HCT116 (cell line): ENCODE measurements at regions not wholly inside any gene's neighbourhood (a gene's known extent, or its start where the extent isn't known, plus 50 kb on each side); places are given as distances from the start of the nearest gene placed in this dataset.

ENCODE experiments used
- ATAC-seq: fragments of 200-7000 bp; cut with Tn5 transposase; 2 replicates; pipeline ENCODE4 v1.9.1; 2020; ENCODE audit warnings: mild to moderate bottlenecking, moderate library complexity
- BruUV-seq: library from RNA; stranded (reverse); fragments of 400-500 nt; replicated peaks from 2 replicates; lab custom pipeline; 2021; lab: Mats Ljungman, UMichigan
- CTCF ChIA-PET: fragments of 300-600 bp; sonication (Branson Sonifier 250); formaldehyde crosslinking; loops from one replicate; lab custom pipeline; 2021; ENCODE audit warnings: antibody characterized with exemption; lab: Charles Lee
- POLR2A ChIA-PET: fragments of 300-600, 350-600 bp; sonication (Branson Sonifier 250); formaldehyde crosslinking; loops from one replicate; lab custom pipeline; 2021; ENCODE audit warnings: antibody characterized with exemption; lab: Charles Lee
- RAD21 ChIA-PET, 2 experiments: fragments of 300-600 bp; sonication (Branson Sonifier 250); formaldehyde crosslinking; loops; one replicate each; lab custom pipeline; 2023; ENCODE audit warnings: low total read pairs in 2 of 2; ENCODE audit not compliant: uncharacterized antibody in 2 of 2, unreplicated experiment in 2 of 2, low non-redundant PET in 1 of 2; lab: Charles Lee
- DNase-seq: peaks from one replicate; pipeline ENCODE4 v3.0.0-alpha.2; 2010; ENCODE audit warnings: low read depth, low spot score
- H2AFZ ChIP-seq: fragments of 200-600 bp; shearing (Covaris generic), sonication (generic); 2 replicates; pipeline ENCODE4 v1.6.1; 2017; ENCODE audit warnings: low read depth, mixed run types, mixed read lengths, antibody characterized with exemption, low read length; ENCODE audit not compliant: poor library complexity, severe bottlenecking
- H3K27ac ChIP-seq: 2 replicates; pipeline ENCODE4 v1.5.1; 2012; ENCODE audit warnings: low read depth, low read length
- H3K27me3 ChIP-seq: fragments of 200-600 bp; sonication (generic); 2 replicates; pipeline ENCODE4 v1.6.1; 2016; ENCODE audit warnings: mixed run types, low read length, mixed read lengths; ENCODE audit not compliant: insufficient read depth
- H3K36me3 ChIP-seq, 2 experiments: fragments of 200-500 bp in 1 of 2; fragments of 200-600 bp in 1 of 2; sonication (Bioruptor generic) in 1 of 2; sonication (generic) in 1 of 2; 2 replicates each; pipeline versions ENCODE4 v1.5.1 to v1.6.1; 2014 to 2016; ENCODE audit warnings: low read length in 2 of 2, inconsistent platforms in 1 of 2, mixed read lengths in 1 of 2, mixed run types in 1 of 2; ENCODE audit not compliant: insufficient read depth in 2 of 2, control insufficient read depth in 1 of 2
- H3K4me1 ChIP-seq, 2 experiments: fragments of 200-600 bp in 1 of 2; sonication (generic) in 1 of 2; 2 replicates each; pipeline versions ENCODE4 v1.5.1 to v1.6.1; 2012 to 2017; ENCODE audit warnings: low read length in 2 of 2, inconsistent platforms in 1 of 2, mild to moderate bottlenecking in 1 of 2, mixed read lengths in 1 of 2, mixed run types in 1 of 2, moderate library complexity in 1 of 2; ENCODE audit not compliant: insufficient read depth in 2 of 2, control insufficient read depth in 1 of 2
- H3K4me2 ChIP-seq: fragments of 200-600 bp; sonication (generic); 2 replicates; pipeline ENCODE4 v1.6.1; 2017; ENCODE audit warnings: mixed run types, low read length, mixed read lengths
- H3K4me3 ChIP-seq, 2 experiments: fragments of 200-600 bp in 1 of 2; sonication (generic) in 1 of 2; replicated peaks in 1 of 2; 2 replicates each; pipeline ENCODE4 v1.5.1; 2011 to 2016; ENCODE audit warnings: low read length in 2 of 2, control low read depth in 1 of 2, low read depth in 1 of 2, mild to moderate bottlenecking in 1 of 2, mixed read lengths in 1 of 2, mixed run types in 1 of 2
- H3K79me2 ChIP-seq: fragments of 200-600 bp; sonication (generic); 2 replicates; pipeline ENCODE4 v1.6.1; 2017; ENCODE audit warnings: mild to moderate bottlenecking, mixed run types, low read length, moderate library complexity, mixed read lengths; ENCODE audit not compliant: insufficient read depth
- H3K9ac ChIP-seq: fragments of 200-600 bp; sonication (generic); 2 replicates; pipeline ENCODE4 v1.6.1; 2016; ENCODE audit warnings: low read length, mixed read lengths
- H3K9me2 ChIP-seq: fragments of 200-600 bp; sonication (generic), shearing (Covaris generic); 2 replicates; pipeline ENCODE4 v1.6.1; 2017; ENCODE audit warnings: mixed run types, mild to moderate bottlenecking, moderate library complexity; ENCODE audit not compliant: insufficient read depth
- H3K9me3 ChIP-seq, 2 experiments: fragments of 200-500 bp in 1 of 2; fragments of 200-600 bp in 1 of 2; sonication (Bioruptor generic) in 1 of 2; sonication (generic) in 1 of 2; 2 replicates each; pipeline ENCODE4 v1.6.1; 2014 to 2017; ENCODE audit warnings: low read length in 2 of 2, mixed read lengths in 2 of 2, inconsistent platforms in 1 of 2, low read depth in 1 of 2, mild to moderate bottlenecking in 1 of 2, mixed run types in 1 of 2, moderate library complexity in 1 of 2; ENCODE audit not compliant: control insufficient read depth in 1 of 2, insufficient read depth in 1 of 2
- H4K20me1 ChIP-seq: fragments of 200-600 bp; sonication (generic), shearing (Covaris generic); 2 replicates; pipeline ENCODE4 v1.6.1; 2017; ENCODE audit warnings: mixed run types, mild to moderate bottlenecking, moderate library complexity; ENCODE audit not compliant: insufficient read depth
- ATF3 ChIP-seq: IDR thresholded peaks from 2 replicates; pipeline ENCODE4 v1.6.1; 2012
- CEBPB ChIP-seq: IDR thresholded peaks from 2 replicates; pipeline ENCODE4 v1.6.1; 2012; ENCODE audit warnings: low read depth
- EGR1 ChIP-seq: IDR thresholded peaks from 2 replicates; pipeline ENCODE4 v1.6.1; 2012; ENCODE audit warnings: low read depth
- EZH2phosphoT487 ChIP-seq: fragments of 200-600 bp; IDR thresholded peaks from 2 replicates; pipeline ENCODE4 v1.6.1; 2018; ENCODE audit warnings: antibody characterized with exemption, borderline replicate concordance
- FOSL1 ChIP-seq: IDR thresholded peaks from 2 replicates; pipeline ENCODE4 v1.6.1; 2012; ENCODE audit warnings: low read depth
- MAX ChIP-seq: IDR thresholded peaks from 2 replicates; pipeline ENCODE4 v1.6.1; 2012
- POLR2A ChIP-seq: IDR thresholded peaks from 2 replicates; pipeline ENCODE4 v1.7.0; 2011; ENCODE audit warnings: borderline replicate concordance; ENCODE audit not compliant: insufficient read depth, insufficient read length; ENCODE audit errors: extremely low read depth
- POLR2AphosphoS5 ChIP-seq: IDR thresholded peaks from 2 replicates; pipeline ENCODE4 v1.6.1; 2011; ENCODE audit warnings: mild to moderate bottlenecking, low read depth, low read length, moderate library complexity
- RAD21 ChIP-seq: IDR thresholded peaks from 2 replicates; pipeline ENCODE4 v1.6.1; 2012; ENCODE audit warnings: low read depth, mild to moderate bottlenecking
- SIN3A ChIP-seq: IDR thresholded peaks from 2 replicates; pipeline ENCODE4 v1.6.1; 2012; ENCODE audit warnings: low read depth
- SP1 ChIP-seq: IDR thresholded peaks from 2 replicates; pipeline ENCODE4 v1.6.1; 2012; ENCODE audit warnings: low read depth
- TCF7L2 ChIP-seq: IDR thresholded peaks from 2 replicates; pipeline ENCODE4 v1.7.0; 2011; ENCODE audit warnings: borderline replicate concordance, inconsistent platforms; ENCODE audit not compliant: insufficient read depth, insufficient read length; ENCODE audit errors: extremely low read depth
- YY1 ChIP-seq: IDR thresholded peaks from 2 replicates; pipeline ENCODE4 v1.6.1; 2011; ENCODE audit warnings: low read length, low read depth, moderate library complexity, mild to moderate bottlenecking; ENCODE audit not compliant: insufficient replicate concordance; ENCODE audit errors: extremely low read depth
- ZBTB33 ChIP-seq: IDR thresholded peaks from 2 replicates; pipeline ENCODE4 v1.6.1; 2011; ENCODE audit warnings: mild to moderate bottlenecking, low read length, moderate library complexity; ENCODE audit not compliant: insufficient replicate concordance; ENCODE audit errors: extremely low read depth
- ZFX ChIP-seq: fragments of 450-650 bp; IDR thresholded peaks from 2 replicates; pipeline ENCODE4 v1.6.1; 2017
- ZNF274 ChIP-seq: fragments of 200-500 bp; sonication (Bioruptor generic); IDR thresholded peaks from 2 replicates; pipeline ENCODE4 v1.6.1; 2014; ENCODE audit warnings: mild to moderate bottlenecking, low read depth, low read length, inconsistent platforms
- intact Hi-C: fragments of 100-400 bp; cut with micrococcal nuclease; formaldehyde crosslinking; loops from 2 replicates; pipeline ENCODE4 v1.10.0; 2022
- TF ChIP-seq, protein P1 (sequence below): IDR thresholded peaks from 2 replicates; pipeline ENCODE4 v1.6.1; 2012; ENCODE audit warnings: low read depth
- TF ChIP-seq, protein P2 (sequence below), 3 experiments: fragments of 200-600 bp in 1 of 3; sonication (generic) in 1 of 3; IDR thresholded peaks in 2 of 3; conservative IDR thresholded peaks in 1 of 3; 2 replicates each; pipeline ENCODE4 v1.5.1; 2012 to 2017; ENCODE audit warnings: low read depth in 2 of 3, low read length in 2 of 3, antibody characterized with exemption in 1 of 3, borderline replicate concordance in 1 of 3, control low read depth in 1 of 3, mild to moderate bottlenecking in 1 of 3, mixed read lengths in 1 of 3, mixed run types in 1 of 3, moderate library complexity in 1 of 3; ENCODE audit not compliant: insufficient read depth in 1 of 3

- BruUV-seq = no TSS peak
- H3K27ac ChIP-seq = no peak overlapping the region
- no peak overlapping the region for H3K4me3 ChIP-seq
- ChIA-PET CTCF (no interaction called here), POLR2A (no interaction called here)
- TF ChIP-seq CEBPB (no peak), SIN3A (no peak), ZNF274 (no peak), SP1 (no peak), ATF3 (no peak), FOSL1 (no peak), YY1 (no peak), ZFX (no peak), TCF7L2 (no peak), EZH2phosphoT487 (no peak), MAX (no peak), POLR2AphosphoS5 (no peak), RAD21 (no peak), POLR2A (no peak), EGR1 (no peak), ZBTB33 (no peak)
- TF ChIP-seq, protein P1, sequence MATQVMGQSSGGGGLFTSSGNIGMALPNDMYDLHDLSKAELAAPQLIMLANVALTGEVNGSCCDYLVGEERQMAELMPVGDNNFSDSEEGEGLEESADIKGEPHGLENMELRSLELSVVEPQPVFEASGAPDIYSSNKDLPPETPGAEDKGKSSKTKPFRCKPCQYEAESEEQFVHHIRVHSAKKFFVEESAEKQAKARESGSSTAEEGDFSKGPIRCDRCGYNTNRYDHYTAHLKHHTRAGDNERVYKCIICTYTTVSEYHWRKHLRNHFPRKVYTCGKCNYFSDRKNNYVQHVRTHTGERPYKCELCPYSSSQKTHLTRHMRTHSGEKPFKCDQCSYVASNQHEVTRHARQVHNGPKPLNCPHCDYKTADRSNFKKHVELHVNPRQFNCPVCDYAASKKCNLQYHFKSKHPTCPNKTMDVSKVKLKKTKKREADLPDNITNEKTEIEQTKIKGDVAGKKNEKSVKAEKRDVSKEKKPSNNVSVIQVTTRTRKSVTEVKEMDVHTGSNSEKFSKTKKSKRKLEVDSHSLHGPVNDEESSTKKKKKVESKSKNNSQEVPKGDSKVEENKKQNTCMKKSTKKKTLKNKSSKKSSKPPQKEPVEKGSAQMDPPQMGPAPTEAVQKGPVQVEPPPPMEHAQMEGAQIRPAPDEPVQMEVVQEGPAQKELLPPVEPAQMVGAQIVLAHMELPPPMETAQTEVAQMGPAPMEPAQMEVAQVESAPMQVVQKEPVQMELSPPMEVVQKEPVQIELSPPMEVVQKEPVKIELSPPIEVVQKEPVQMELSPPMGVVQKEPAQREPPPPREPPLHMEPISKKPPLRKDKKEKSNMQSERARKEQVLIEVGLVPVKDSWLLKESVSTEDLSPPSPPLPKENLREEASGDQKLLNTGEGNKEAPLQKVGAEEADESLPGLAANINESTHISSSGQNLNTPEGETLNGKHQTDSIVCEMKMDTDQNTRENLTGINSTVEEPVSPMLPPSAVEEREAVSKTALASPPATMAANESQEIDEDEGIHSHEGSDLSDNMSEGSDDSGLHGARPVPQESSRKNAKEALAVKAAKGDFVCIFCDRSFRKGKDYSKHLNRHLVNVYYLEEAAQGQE = no peak
- TF ChIP-seq, protein P2, sequence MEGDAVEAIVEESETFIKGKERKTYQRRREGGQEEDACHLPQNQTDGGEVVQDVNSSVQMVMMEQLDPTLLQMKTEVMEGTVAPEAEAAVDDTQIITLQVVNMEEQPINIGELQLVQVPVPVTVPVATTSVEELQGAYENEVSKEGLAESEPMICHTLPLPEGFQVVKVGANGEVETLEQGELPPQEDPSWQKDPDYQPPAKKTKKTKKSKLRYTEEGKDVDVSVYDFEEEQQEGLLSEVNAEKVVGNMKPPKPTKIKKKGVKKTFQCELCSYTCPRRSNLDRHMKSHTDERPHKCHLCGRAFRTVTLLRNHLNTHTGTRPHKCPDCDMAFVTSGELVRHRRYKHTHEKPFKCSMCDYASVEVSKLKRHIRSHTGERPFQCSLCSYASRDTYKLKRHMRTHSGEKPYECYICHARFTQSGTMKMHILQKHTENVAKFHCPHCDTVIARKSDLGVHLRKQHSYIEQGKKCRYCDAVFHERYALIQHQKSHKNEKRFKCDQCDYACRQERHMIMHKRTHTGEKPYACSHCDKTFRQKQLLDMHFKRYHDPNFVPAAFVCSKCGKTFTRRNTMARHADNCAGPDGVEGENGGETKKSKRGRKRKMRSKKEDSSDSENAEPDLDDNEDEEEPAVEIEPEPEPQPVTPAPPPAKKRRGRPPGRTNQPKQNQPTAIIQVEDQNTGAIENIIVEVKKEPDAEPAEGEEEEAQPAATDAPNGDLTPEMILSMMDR (IDR thresholded peaks at IDR 0.05 in 2 of 3, conservative IDR thresholded peaks at IDR 0.05 in 1 of 3; ENCODE audit: borderline replicate concordance in 1 of 3, insufficient read depth in 1 of 3, low read depth in 2 of 3, low read length in 2 of 3) = no peak
- TF ChIP-seq, all 23 proteins: peak for 0
- H3K9ac ChIP-seq = no peak overlapping the region
- intact Hi-C loops = no loop called here
- no peaks in the 10 kb centered on the region for H3K27me3 ChIP-seq
- RAD21 ChIA-PET = no interaction called here
- H3K9me3 ChIP-seq = no peaks in the 10 kb centered on the region
- no peaks in the 10 kb centered on the region for H3K79me2 ChIP-seq
- no peaks in the 10 kb centered on the region for H3K36me3 ChIP-seq
- DNase-seq (no peak), ATAC-seq (no peak)
- no peaks in the 10 kb centered on the region for H4K20me1 ChIP-seq
- no peaks in the 10 kb centered on the region for H3K9me2 ChIP-seq
- H2AFZ ChIP-seq = no peak overlapping the region
- H3K4me1 ChIP-seq = peaks cover 0 to 5% of the 10 kb centered on the region in 2 experiments; a peak in 1 of 4 replicates
- H3K4me2 ChIP-seq = no peak overlapping the region
These were observed 446.5 kb downstream of the KCNJ2 start for GRCh38 chr17:70615831-70616230.
